HG03342 (cell line): ENCODE measurements at regions not wholly inside any gene's neighbourhood (a gene's known extent, or its start where the extent isn't known, plus 50 kb on each side); places are given as distances from the start of the nearest gene placed in this dataset.

Experiments used
- ATAC-seq: cut with Tn5 transposase; IDR thresholded peaks from one replicate; pipeline ENCODE4 v1.9.1; 2021; ENCODE audit warnings: mild to moderate bottlenecking, moderate library complexity; ENCODE audit not compliant: unreplicated experiment

DNA sequence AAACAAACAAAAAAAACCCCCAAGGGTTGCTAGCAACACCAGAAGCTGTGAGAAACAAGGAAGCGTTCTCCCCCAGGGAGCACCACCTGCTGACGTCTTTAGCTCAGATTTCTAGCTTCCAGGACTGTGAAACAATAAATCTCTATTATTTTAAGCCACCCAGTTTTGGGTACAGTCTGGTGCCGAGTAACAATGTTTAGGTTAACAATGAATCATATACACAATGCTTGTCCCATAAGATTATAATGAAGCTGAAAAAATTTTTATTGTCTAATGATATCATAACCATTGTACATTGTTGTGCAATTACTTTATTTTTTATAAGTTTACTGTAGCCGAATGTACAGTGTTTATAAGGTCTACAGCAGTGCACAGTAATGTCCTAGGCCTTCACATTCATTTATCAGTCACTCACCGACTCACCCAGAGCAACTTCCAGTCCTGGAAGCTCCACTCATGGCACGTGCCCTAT is 72.1 kb upstream of the CAB39 start:
- ATAC-seq = no peak

- ATAC-seq = no peak
Measured at GRCh38 chr2:230642966-230643365, 69.7 kb upstream of the CAB39 start.

GRCh38 chr2:230643576-230644291 is 68.9 kb upstream of the CAB39 start:
- peak; percentile 76 for ATAC-seq

- no peak for ATAC-seq
Measured at GRCh38 chr2:230644356-230644935, 68.2 kb upstream of the CAB39 start.

DNA sequence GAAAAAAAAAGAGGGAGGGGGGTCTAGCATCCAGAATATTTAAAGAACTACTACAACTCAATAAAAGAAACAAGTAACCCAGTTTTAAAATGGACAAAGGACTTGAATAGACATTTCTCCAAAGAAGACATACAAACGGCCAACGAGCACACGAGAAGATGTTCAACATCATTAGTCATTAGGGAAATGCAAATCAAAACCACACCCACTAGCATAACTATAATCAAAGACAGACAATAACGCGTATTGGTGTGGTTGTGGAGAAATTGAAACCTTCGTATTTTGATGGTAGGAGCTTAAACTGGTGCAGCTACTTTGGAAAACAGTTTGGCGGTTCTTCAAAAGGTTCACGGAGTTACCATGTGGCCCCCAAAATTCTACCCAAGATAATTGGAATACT is 64.3 kb upstream of the CAB39 start:
- ATAC-seq = no peak

DNA sequence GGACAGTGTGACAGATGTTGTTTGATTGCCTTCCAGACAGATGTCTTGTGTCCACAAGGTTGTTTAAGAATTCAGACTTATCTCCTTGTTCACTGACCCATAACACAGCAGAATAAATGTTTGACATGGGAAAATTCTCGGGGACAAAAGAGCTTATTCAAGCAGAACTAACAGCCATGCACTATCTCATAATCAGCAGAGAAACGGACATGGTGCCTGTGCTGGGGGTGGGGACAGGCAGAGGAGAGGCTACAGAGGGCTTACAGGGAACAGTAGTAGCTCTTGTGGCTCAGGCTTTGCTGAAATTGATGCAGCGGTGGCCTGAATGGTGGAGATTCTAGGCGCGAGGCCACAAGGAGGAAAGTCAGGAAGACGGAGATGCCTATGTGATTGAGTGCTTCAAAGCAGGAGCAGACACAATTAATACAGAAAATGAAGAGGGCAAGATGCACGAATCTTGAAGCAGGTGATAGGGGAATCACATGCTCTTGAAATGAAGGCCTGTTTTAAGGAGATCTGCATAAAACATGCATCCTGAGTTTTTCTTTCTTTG is 62.0 kb upstream of the CAB39 start:
- ATAC-seq = peak; percentile 71

DNA sequence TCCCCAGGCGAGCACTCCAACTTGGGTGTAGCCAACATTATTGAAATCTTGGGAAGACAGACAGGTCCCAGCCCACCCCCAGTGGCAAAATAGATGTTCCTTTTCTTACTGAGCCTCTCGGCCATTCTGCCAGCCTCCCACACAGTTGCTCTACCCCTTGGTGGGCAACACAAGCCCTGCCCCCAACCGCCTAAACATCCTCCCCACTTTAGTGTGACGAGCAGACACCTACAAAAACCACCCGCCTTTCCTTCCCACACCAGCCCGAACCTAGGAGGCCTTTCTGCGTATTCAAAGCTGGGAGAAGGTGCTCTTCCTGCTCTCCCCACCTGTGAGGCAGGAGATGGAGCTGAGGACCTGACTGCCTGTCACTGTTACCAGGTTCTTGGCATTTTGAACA is 58.6 kb upstream of the CAB39 start:
- ATAC-seq = no peak

GRCh38 chr2:230657462-230657861 is 55.2 kb upstream of the CAB39 start:
- ATAC-seq = no peak

DNA sequence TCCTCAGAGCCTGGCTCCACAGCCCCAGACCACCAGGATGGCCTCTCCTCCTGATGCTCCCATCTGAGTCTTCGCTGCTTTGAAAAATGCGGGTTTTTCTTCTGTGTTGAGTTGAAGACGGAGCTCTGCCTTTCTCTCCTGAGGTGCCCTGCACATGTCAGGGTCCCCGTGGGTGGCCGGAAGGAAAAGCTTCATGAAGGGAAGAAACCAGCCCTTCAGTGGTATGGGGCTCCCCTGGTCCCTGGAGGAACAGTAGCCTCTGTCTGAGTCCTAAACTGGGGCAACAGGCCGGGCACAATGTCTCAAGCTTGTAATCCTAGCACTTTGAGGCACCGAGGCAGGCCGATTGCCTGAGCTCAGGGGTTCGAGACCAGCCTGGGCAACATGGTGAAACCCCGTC is 54.7 kb upstream of the CAB39 start:
- no peak for ATAC-seq

- ATAC-seq = peak; percentile 1
Measured at GRCh38 chr2:230658577-230658876, 54.1 kb upstream of the CAB39 start.

DNA sequence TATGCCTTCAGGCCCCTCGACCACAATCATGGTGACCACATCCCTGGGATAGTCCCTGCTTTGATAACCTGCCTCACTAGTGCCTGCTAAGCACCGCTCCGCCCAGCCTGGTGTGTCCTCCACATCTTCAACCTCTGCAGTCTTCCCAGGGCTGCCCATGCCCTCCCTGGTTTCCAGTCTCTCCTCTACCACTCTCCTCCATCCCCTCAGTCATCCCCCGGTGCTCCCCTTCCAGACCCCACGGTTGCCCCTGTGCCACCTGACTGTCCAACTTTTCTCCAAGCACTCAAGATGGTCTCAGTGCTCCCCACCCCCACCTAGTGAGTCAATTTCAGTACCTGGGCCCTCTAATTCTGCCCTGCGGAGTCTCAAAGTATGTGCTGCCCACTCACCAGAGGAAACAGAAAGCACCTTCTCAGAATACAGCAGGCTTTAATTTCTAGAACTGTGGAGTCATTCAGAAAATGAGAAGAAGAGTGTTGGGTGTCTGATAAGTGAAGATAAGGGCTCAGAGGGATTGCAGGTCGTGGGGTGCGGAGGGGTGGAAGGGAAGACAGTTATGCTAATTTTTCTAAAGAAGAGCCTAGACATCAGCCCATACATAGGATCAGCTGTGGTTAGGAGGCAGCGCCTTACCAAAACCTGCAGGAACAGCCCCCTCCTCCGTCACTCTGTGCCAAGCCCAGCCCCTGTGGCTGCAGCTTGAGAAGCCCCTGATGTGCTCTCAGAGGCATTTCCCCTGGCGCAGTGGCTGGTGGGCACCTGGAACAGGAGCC is 53.6 kb upstream of the CAB39 start:
- ATAC-seq = peak; percentile 48

DNA sequence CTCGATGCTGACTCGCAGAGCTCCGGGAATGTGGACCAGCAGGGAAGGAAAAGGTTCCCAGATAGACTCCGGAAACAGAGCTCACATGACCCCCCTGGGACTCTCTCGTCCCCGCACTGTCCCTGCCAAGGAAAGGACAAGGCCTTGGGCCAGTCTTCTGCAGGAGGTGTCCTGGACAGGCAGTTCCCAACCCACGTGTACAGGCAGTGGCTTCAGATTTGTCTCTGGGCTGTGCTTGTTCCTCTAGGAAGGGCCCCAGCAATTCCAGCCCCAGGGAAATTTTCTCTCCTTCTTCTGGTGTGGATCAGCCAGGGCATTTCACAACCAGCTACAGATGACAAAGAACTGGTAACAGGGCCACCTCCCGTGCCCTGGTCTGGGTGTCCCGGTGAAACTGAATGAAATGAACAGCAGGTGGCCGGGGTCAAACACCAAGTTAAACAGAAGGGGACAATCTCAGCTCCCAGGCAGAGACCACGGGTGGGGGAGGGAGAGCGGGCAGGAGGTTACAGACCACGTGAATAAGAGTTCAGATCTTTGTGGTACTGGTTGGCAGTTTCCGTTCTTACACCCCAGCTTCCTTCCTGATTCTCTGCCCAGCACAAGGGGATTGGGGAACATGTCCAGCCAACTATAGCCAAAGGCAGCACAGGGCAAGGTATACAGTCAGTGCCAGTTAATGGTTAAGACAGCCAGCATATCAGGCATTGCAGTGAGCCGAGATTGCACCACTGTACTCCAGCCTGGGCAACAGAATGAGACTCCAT is 52.2 kb upstream of the CAB39 start:
- ATAC-seq = no peak

GRCh38 chr2:230661072-230661957 is 51.3 kb upstream of the CAB39 start:
- ATAC-seq = peak; percentile 42
